ENCODE measurements at regions not wholly inside any gene's neighbourhood (a gene's known extent, or its start where the extent isn't known, plus 50 kb on each side); places are given as distances from the start of the nearest gene placed in this dataset.

DNA sequence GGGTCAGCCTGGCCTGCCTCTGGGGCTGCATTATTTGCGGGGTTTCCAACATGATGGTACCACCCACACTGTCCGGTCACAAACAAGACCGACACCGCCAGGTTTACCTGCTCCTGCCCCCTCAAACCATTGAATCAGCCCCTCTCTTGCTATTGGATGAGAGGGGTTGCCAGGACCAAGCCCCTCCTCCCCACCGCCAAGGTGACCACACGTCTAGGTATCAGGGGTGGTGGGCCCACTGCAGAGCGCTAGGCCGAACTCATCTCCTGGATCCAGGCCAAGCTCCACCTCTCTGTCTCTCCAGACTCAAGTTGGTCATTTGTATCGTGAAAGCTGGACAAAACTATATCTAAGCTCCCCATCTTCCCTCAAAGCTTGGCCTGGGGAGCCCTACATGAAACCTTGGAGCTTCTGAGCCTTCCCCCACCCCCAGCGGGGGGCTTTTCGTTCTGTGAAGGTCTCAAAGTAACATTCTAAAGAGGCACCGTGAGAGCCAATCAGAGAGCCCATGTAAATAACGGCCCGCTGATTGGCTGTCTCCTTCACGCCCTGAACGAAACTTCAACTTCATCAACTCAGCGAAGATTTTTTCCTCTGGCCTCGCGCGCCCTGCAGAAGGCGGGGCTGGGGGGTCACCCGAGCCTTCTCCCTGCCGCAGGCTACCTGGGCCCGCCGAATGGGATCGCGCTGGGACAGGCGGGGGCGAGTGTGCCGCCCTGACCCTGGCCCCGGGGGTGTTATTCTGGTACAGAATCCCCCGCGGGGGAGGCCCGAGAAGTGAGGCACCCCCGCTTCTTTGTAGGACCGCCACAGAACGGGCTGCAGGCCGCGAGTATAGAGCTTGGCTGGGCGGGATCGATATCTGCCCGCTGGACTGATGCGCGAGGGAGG, 49.6 kb upstream of the PSD2 start:
- TF ChIP-seq CTCF (IDR thresholded peaks at IDR 0.05) (no peak), POLR2A (IDR thresholded peaks at IDR 0.05) (no peak)

Data from Peyer's patch (tissue), 4 donors.